ENCODE measurements at regions not wholly inside any gene's neighbourhood (a gene's known extent, or its start where the extent isn't known, plus 50 kb on each side); places are given as distances from the start of the nearest gene placed in this dataset.

DNA sequence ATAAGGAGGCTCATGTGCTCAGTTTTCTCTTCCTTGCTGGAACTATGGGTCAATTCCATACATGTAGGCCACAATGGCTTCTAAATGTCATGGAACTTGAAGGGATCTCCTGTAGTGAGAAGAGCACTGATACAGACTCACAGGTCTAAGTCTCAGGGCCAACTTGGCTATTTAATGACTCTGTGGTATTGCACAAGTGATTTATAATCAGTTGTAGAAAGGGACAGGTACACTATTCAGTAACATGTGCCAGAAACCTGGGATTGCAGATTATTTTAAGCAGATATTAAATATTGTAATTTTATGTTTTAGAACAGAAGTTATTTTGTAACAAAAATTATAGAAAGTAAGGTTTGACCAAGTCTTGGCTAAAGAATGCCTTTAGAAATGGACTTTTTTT is 241.5 kb upstream of the PIK3R1 start:
- no peak for FAIRE-seq

More for the DNA sequence above, 241.5 kb upstream of the PIK3R1 start:
- no peak for TF ChIP-seq RBBP5 (conservative IDR thresholded peaks at IDR 0.05)
- no peak for TF ChIP-seq SMARCA5 (IDR thresholded peaks at IDR 0.05)
- TF ChIP-seq NR2C1 (IDR thresholded peaks at IDR 0.05), result no peak
- no peak for TF ChIP-seq SMAD5 (IDR thresholded peaks at IDR 0.05; ENCODE audit: low read depth)
- TF ChIP-seq ZBTB4 (CRISPR knock-in tag; IDR thresholded peaks at IDR 0.05), result no peak
- no peak for TF ChIP-seq ETV6 (conservative IDR thresholded peaks at IDR 0.05 in 1 of 2, IDR thresholded peaks at IDR 0.05 in 1 of 2; ENCODE audit: borderline replicate concordance in 1 of 2, low read depth in 1 of 2)
- TF ChIP-seq, protein P1, sequence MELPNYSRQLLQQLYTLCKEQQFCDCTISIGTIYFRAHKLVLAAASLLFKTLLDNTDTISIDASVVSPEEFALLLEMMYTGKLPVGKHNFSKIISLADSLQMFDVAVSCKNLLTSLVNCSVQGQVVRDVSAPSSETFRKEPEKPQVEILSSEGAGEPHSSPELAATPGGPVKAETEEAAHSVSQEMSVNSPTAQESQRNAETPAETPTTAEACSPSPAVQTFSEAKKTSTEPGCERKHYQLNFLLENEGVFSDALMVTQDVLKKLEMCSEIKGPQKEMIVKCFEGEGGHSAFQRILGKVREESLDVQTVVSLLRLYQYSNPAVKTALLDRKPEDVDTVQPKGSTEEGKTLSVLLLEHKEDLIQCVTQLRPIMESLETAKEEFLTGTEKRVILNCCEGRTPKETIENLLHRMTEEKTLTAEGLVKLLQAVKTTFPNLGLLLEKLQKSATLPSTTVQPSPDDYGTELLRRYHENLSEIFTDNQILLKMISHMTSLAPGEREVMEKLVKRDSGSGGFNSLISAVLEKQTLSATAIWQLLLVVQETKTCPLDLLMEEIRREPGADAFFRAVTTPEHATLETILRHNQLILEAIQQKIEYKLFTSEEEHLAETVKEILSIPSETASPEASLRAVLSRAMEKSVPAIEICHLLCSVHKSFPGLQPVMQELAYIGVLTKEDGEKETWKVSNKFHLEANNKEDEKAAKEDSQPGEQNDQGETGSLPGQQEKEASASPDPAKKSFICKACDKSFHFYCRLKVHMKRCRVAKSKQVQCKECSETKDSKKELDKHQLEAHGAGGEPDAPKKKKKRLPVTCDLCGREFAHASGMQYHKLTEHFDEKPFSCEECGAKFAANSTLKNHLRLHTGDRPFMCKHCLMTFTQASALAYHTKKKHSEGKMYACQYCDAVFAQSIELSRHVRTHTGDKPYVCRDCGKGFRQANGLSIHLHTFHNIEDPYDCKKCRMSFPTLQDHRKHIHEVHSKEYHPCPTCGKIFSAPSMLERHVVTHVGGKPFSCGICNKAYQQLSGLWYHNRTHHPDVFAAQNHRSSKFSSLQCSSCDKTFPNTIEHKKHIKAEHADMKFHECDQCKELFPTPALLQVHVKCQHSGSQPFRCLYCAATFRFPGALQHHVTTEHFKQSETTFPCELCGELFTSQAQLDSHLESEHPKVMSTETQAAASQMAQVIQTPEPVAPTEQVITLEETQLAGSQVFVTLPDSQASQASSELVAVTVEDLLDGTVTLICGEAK (IDR thresholded peaks at IDR 0.05; ENCODE audit: borderline replicate concordance), result no peak
- no peak for TF ChIP-seq POLR2AphosphoS5 (IDR thresholded peaks at IDR 0.05; ENCODE audit: low read length)
- no peak for TF ChIP-seq FOXK2 (IDR thresholded peaks at IDR 0.05)
- no peak for TF ChIP-seq EP300 (IDR thresholded peaks at IDR 0.05; ENCODE audit: borderline replicate concordance in 1 of 2, control insufficient read depth in 1 of 2, low read depth in 2 of 2, low read length in 2 of 2)
- TF ChIP-seq TBL1XR1 (IDR thresholded peaks at IDR 0.05; ENCODE audit: low read depth, low read length), result no peak
- no peak for TF ChIP-seq CHD2 (IDR thresholded peaks at IDR 0.05; ENCODE audit: borderline replicate concordance, low read depth, low read length)
- TF ChIP-seq SP1 (IDR thresholded peaks at IDR 0.05; ENCODE audit: low read depth, low read length), result no peak
- no peak for TF ChIP-seq ZNF384 (IDR thresholded peaks at IDR 0.05; ENCODE audit: borderline replicate concordance, low read depth, low read length)
- no peak for TF ChIP-seq MAX (IDR thresholded peaks at IDR 0.05; ENCODE audit: low read depth, low read length)
- no peak for TF ChIP-seq EGR1 (IDR thresholded peaks at IDR 0.05; ENCODE audit: borderline replicate concordance in 1 of 2, low read depth in 2 of 2, low read length in 2 of 2)
- no peak for TF ChIP-seq MXI1 (IDR thresholded peaks at IDR 0.05; ENCODE audit: low read depth, low read length)
- no peak for TF ChIP-seq SREBF2 (IDR thresholded peaks at IDR 0.05; ENCODE audit: low read length)
- no peak for TF ChIP-seq JUND (IDR thresholded peaks at IDR 0.05; ENCODE audit: low read depth, low read length)
- POLR2A ChIA-PET, result no interaction called here
- H3K4me2 ChIP-seq (ENCODE audit: control insufficient read depth, insufficient read depth), result no peak overlapping the region
- no peaks in the 10 kb centered on the region for H3K79me2 ChIP-seq (ENCODE audit: control insufficient read depth, insufficient read depth, low read length)
- H4K20me1 ChIP-seq (ENCODE audit: control insufficient read depth, insufficient read depth), result no peaks in the 10 kb centered on the region
- no peaks in the 10 kb centered on the region for H3K4me1 ChIP-seq (ENCODE audit: control insufficient read depth, insufficient read depth, low read length)
- in situ Hi-C loops (cut with MboI), result no loop called here
- RAD21 ChIA-PET (ENCODE audit: unreplicated experiment), result no interaction called here
- H3K9ac ChIP-seq (ENCODE audit: control insufficient read depth, insufficient read depth, low read length), result no peak overlapping the region
- H3K27ac ChIP-seq (ENCODE audit: control insufficient read depth, insufficient read depth), result no peak overlapping the region
- BruUV-seq (replicated peaks), result no TSS peak
- H2AFZ ChIP-seq (ENCODE audit: control insufficient read depth, low read depth, low read length), result no peak overlapping the region
- H3K36me3 ChIP-seq (ENCODE audit: control insufficient read depth in 2 of 2, insufficient read depth in 2 of 2, low read length in 1 of 2), result no peaks in the 10 kb centered on the region
- no peak overlapping the region for H3K4me3 ChIP-seq
- no peaks in the 10 kb centered on the region; the same call in 2 of the 3 replicates for H3K9me3 ChIP-seq (replicated peaks; ENCODE audit: control insufficient read depth, insufficient read depth, low read length)
- CTCF ChIA-PET, result no interaction called here
- intact Hi-C loops (cut with micrococcal nuclease; ENCODE audit: unreplicated experiment), result no loop called here
- ATAC-seq (no peak), DNase-seq (ENCODE audit: low read depth, low spot score) (no peak)
- H3K27me3 ChIP-seq (replicated peaks in 1 of 2; ENCODE audit: control insufficient read depth in 2 of 2, insufficient read depth in 2 of 2, low read length in 1 of 2), result no peaks in the 10 kb centered on the region
- SMC1A ChIA-PET (ENCODE audit: uncharacterized antibody, unreplicated experiment), result no interaction called here
